ENCODE measurements at regions not wholly inside any gene's neighbourhood (a gene's known extent, or its start where the extent isn't known, plus 50 kb on each side); places are given as distances from the start of the nearest gene placed in this dataset.

DNA sequence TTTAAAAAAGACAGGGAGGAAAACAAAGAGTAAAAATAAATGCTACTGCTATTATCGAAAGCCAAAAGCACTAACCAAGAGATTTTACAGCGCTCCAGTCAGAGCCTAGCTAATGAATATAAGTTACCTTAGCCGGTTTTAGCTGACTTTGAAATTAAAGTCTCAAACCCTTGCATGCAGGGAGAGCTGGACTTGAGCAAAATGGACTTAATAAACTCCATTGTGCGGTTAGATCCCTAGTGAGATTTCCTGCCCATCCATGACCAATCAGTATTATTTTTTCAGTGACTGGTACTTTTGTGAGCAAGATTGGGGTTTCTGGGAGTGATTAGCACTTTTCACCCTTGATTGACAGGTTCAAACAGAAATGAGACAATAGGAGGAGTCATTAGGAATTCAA is 333.4 kb upstream of the ADGRL2 start:
- DNase-seq = no peak

DNA sequence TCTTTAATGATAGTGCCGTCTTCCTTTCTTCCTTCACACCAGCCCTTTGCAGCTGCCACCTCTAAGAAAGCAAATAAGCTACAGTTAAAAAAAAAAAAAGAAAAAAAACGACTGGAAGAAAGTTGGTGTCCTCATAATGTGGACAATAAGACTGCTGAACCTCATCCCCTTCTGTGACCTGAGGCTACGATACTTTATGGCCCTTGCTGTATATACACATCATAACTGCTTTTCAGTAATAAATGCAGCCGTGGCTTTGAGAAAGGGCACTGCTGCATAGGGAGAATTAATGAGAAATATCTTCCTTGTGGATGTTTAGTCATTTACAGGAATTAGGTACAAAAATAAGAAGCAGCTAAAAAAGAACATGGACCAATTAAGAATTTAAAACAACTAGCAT is 333.8 kb upstream of the ADGRL2 start:
- DNase-seq = no peak

DNA sequence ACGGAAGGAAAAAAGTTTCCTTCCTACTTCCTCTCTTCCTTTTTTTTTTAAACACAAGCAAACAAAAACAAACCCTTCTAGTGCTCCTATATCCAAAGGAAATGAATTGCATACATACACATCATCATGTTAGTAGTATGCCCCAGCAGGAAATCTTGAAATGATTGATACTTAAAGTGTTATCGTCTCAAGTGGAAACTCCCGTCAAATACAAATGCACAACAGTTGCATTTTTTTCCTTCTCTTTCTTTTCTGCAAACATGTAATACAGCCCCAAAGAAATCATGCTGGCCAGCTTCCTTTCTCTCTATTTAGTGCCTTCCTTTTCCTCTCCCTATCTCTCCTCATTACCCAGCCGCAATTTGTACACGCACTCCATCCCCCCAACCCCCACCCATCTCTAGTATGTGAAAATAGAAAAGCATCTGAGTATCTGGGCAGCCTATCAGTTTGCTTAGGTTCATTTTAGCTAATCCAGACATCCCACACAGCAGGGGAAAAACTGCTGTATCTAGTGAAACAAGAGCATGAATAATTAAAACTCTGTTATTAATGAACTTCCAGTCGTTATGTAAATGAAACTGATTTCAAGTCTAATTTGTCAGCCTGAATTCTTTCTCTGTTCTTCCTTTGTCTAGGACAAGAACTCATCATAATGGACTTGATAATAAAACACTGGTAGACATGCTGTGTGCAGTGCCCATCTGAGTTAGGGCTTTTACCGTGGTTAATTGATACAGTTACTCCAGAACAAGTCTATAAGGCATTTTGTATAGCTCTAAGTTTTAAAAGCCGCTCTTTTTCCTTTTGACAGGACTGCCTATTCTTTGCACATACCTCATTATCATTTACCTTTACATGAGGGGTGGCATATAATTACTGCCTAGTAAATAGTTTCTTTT is 336.5 kb upstream of the ADGRL2 start:
- DNase-seq = no peak

DNA sequence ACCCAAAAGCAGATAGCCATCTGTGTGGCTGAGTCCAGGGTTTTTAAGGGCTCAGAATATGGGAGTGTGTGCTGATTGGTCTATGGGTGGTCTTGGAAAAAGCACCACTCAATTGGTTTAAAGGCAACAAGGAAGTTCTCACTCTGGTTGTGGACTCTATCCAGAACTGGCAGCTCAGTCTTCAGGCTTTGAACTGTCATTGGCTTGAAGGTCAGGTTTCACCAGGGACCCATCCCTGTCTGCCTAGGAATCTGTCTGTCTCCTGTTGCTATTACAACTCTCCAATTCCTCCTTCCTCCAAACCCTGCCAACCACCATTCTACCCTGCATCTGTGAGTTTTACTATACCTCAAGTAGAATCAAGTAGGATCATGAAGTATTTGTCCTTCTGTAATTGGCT is 341.7 kb upstream of the ADGRL2 start:
- DNase-seq = no peak

DNA sequence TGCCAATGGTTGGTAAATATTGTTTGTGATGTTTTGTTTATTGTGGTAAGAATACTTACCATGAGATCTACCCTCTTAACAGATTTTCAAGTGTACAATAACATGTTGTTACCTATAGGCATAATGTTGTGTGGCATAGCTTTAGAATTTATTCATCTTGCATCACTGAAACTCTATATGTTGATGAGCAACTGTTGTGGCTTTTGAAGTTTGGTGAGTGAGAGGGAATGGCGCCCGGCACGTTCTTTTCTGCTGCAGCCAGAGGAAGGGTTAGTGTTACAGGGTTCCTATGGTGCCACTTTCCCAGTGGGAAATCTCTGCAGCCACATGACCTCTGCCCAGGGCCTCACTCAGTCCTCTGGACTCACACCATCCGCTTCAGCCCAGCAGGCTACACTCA is 342.5 kb upstream of the ADGRL2 start:
- DNase-seq = no peak

DNA sequence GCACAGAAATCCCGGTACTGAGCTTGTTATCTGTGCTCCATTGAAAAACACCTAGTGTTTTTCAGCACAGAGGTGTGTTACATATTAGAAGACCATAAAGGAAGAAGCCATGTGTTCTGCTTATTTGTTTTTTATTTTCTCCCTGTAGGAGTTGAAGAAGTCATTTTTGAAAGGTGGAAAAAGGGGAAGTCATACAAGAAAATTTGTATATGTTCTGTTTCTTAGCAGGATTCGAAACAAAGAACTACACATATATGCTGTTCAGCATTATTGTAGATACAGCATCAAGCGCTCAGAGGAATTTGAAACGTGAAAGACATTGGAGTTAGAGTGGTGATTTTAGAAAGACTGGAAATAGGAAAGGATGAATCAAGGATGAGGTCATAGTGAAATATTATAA is 345.3 kb upstream of the ADGRL2 start:
- no peak for DNase-seq

DNA sequence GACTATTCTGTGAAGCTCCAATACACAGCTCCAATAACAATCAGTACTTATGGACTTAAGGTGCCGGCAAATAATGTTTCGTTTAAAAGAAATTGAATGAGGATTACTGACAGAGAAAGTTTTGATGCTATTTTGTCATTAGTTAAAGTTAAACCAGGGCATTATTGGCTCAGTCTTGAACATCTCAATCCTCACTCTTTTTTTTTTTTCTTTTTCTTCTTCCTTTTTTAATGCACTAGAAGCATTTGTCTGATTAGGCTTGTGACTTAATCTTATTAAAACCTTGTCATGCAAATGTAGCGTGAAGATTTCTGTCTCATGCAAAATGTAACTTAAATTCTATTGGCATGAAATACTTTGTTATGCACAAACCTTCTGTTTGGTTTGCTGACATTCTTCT is 346.8 kb upstream of the ADGRL2 start:
- no peak for DNase-seq

DNA sequence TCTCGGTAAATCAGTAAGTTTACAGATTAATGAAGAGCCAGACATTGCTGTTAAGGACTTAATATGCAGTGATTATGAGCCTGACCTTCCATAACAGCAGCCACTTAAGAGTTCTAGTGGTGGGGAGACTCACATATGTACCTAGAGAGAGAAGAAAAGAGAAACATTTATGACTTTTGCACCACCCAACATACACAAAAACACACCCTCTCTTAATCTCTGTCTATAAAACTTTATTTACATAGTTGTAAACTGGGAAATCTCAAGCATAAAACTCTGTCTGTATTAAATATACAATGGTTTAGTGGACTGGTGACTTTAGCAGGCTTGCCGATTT is 347.4 kb upstream of the ADGRL2 start:
- no peak for DNase-seq

DNA sequence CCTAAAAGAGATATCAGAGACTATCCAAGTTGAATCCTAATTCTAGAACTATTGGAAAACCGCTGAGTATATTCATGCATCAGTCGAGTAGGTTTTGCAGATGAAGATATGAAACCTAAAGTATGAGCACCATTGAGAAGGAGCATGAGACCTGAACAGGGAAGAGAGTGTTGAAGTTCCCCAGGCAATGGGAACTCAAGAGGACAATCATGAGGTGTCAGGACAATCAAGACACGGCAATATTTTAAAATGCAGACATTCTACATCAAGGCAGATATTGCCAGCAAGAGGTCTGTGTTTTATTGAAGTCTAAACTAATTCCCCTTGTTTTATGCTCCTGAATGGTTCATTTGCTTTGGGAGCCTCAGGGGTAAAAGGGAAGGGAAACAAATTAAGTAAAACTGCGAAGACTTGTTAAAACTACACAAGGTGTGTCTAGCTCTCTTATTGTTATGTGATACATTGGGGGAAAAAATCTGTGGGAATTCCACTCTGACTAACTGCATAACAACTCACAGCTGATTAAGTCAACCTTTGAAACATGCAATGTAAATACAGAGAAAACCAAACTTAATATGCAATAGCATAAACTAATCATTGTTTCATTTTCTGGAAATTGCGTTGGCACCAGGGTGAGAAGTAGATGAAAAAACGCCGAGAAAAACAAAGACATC is 347.9 kb upstream of the ADGRL2 start:
- no peak for DNase-seq

DNA sequence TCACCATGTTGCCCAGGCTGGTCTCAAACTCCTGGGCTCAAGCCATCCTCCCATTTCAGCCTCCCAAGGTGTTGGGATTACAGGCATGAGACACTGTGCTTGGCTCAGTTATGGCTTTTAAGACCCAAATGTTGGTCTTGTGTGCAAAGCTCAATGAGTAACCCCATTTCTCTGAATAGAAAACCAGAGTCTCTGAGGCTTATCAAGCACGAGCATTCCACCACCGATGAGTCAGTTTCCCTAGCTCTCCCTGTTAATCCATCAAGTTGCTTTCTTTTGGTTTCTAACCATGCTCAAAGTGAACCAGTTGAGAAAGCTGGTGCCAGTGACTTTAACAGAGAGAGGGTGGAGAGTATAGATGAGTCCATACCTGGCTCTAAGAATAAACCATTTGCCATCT is 350.9 kb upstream of the ADGRL2 start:
- DNase-seq = no peak

DNA sequence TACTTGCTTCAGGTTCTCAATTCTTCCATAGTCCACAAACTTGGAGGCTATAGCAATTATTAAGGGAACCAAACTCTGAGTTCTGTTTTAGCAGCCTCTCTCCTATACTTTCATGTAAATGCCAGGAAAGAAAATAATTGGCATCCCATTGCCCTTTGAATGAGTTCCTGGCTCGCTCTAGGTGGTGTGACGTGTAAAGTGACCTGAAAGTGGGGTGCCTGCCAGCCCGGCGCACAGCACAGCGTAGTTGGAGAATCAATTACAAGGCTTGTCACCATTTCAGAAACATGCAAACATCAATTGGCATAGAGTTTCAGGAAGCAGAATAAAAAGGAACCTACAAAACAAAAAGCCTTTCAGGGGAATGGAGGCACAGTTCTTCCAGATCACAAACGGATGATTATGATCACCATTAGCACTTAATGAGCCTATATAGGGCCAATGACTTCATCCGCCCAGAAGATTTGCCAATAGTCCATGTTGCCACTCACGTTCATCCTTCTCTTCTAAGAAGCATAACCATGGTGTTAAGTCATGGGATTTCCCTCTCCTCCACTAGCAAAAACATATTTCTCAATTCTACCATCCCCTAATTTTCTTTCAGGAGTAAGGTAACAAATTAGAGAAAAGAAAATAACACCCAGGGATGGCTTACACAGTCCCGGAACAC is 354.6 kb upstream of the ADGRL2 start:
- no peak for DNase-seq

DNA sequence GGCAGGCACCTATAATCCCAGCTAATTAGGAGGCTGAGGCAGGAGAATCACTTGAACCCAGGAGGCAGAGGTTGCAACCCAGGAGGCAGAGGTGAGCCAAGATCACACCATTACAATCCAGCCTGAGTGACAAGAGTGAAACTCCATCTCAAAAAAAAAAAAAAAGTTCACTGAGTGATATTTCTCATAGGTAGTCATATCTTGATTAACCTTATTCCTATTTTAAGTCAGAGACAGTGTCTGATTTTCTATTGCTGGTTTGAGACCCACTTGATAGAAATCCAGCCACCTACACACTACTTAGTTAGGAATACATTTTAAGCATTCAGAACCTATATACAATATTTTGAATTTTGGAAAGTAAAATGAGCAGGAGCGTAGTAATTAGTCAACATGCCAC is 357.4 kb upstream of the ADGRL2 start:
- DNase-seq = no peak

DNA sequence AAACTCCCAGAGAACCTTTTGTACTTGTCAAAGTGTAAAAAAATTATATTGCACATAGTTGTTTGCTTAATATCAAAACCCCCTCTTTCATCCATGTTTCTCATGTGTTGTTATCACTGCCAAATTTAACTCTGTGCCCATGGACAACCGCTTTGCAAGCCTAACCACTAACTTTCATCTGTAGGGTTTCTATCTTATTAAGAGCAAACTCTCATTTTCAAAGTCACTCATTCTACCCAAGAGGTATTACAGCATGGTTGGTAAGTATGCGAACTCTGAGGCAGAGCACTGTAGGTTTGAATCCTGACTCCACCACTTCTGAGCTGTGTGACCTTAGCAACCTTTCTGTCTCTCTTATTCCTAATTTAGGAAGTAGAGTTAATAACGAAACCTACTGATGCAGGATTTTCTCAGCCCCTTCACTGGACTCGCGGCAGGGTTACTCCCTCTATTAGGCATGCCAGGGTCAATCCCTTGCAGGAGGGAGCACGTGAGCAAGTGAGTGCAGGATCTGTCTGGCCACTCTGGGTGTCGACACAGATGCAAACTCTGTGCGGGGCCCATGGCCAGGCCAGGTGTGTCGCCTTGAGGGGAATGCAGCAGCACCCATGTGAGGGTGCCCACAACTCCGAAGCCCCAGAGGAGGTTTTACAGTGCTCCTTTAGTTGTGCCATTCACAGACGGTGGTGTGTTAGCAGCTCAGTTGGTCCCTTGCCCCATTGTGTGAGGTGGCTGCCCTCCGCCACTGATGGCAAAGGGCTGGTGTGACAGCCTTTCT is 361.5 kb upstream of the ADGRL2 start:
- DNase-seq = no peak

DNA sequence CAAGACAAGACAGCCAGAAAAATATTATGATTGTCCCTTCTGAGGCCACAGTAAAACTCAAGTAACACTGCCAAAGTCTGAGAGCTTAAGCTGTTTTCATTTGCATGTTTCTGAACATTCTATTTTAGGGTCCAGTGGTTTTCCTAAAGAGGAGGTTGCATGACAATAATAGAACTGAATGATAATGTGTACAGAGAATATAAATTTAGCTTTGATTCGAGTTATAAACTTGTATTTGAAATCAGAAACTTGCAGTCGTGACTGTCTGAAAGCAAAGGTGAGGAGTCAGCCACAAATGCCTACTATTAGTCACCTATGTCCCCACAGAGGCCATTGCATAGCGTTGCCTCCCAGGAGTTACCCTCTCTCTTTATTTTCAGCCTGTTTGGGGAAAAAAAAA is 363.1 kb upstream of the ADGRL2 start:
- no peak for DNase-seq

DNA sequence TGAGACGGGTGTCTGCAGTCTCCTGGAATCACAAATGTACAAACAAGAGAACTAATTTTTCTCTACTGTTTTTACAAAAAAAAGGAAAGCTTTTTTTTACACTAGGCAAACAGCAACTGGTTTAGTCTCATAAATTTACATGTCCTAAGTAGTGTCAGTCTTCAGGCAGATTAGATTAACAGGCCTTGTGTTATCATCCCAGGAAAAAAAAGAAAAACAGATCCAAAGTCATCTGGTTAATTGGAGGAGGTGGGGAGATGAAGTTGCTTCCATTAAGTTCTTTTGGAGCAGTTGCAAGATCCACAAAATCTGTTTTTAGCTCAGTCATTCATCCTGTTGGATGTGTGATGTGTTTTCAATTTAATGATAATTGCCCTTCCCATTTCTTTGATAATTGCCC is 363.5 kb upstream of the ADGRL2 start:
- no peak for DNase-seq

DNA sequence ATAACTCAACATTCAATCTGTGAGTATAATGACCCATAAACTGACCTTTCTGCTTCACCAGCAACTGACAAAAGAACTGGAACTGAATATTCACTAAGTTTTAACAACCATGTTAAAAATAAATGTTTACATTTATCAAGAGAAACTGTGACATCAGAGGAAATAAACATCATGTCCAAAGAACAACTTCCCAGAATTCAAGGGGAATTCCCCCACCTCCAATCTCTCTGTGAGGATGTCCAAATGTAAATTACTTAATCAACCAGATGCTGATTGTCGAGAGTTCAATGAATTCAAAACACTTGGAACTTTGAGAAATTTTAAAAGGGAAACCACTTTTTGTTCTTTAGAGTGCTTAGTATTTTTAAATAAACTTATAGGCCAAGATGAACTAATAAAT is 365.6 kb upstream of the ADGRL2 start:
- no peak for DNase-seq

DNA sequence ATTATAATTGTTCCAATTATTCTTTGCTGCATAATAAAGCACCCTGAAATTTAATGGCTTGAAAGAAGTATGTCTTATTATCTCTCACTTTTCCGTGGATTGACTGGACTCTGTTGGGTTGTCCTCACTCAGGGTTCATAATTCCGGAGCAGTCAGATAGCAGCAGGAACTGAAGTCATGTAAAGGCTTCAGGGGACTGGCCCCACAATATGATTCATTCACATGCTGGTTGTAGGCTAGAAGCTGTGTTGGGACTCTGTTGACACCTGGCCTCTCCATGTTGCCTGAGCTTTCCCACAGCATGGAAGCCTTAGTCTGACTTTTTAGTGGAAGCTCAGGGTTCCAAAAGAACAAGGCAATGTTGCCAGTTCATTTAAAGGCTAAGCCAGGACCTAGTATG is 367.1 kb upstream of the ADGRL2 start:
- DNase-seq = no peak

DNA sequence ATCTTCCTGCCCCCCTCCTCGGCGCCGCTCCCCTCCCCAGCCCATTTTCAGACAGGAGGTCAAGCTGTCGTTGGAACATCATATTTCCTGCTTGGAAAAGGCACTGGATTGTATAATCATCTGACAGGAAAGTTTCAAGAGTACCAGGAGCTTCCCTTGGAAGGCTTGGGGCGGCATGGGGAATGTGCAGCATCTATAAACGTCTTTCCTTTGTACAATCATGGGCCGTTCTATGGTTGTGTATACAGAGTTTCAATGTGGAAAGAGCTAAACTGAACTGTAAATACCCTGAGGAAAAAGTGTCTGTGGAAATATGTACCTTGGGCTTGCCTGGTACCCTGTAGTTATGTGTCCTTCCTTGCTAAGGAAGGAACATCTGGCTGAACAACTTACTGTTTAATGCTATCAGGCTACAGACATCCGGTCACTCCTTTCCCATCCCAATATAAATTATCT is 368.1 kb upstream of the ADGRL2 start:
- DNase-seq = no peak

DNA sequence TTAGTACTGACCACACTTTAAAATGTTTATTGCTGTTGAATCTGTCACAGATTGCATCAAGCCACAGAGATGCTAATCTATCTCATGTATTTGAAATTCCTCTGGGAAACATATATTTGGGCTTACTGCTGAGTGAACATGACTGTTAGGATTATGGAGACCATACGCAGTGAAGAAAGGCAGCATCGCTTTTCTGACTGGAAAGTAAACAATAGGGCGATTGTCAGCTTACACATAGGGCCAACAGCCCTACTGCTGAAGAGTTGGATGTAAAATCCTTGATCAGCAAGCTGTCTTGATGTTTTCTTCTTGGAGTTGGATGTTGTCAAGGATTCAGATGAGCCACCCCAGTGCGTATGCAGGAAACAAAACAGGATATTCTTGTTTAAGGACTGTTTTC is 368.7 kb upstream of the ADGRL2 start:
- DNase-seq = no peak

DNA sequence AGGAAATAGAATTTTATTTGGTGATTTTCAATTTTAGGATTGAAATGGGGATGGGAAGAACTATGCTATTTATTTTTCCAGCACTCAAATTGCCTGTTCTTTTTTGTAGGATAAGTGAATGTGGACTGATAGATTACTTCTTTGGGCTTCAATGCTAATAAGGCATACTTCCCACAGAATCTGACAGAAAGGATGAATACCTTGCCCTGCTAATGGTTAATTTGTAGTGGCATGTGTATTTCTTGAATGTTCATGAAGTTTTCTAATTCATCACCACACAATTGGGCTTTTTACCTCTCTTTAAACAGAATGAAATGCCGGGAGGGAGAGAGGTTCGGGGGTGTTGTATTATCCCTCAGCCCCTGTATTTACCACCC is 369.1 kb upstream of the ADGRL2 start:
- no peak for DNase-seq

DNA sequence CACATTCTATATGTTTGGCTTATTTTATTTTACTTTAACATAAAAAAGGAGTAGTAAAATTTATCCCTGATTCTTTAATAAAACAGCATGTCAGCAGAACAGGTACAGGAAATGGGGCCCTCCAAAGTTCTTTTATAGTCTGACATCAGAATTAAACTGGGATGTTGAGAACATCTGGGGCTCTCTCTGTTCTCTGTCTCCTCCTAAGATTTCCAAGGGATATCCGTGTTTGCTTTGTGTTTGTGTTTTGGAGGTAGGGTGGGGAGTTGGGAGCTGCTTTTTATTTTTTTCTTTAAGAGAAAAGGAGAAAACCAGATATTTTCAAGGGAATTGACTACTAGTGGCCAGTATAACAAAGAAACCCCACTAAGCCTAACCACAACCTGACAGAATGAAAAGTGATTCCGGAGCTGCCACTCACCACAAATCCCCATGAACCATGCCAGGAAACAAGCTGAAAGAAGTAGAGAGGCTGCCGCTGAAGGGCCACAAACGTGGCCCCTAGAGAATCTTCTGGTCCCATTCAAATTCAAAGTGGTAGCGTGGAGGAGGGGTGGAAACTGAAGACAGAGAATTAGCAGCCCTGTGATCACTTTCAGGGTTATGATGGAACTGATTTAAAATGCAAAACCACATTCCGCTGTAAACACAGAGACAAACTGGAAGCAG is 369.6 kb upstream of the ADGRL2 start:
- DNase-seq = no peak

DNA sequence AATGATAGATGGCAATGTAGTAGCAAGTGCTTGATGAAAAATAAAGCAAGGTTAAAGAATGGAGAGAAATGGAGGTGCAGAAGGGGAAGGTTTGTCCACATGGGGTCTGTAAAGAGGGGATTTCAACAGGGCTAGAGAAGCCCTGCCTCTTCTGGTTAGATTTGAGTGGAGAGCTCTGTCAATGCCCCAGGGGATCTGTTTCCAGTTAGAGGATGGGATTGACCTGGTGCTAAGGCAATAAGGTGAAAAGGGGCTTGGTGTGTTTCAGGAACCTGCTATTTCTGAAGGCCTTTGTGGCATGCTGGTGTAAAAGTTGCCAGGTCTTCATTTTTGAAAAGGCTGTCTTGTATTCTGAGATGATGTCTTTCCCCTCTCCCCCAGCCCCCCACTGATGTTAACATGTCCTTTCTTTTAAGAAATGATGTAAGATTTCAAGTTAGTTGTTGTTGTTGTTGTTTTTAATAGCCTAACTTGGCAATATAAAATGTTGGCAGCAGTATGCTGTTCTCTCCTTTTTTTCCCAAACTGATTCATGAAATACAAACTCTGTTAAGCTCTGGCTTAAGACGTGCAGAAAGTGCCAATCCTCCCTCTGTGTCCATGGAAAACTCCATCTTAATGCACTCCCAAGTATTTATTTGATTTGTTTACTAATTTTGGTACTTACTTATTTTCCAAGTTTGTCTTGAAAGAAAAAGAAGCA is 370.3 kb upstream of the ADGRL2 start:
- DNase-seq = no peak

Data from NK-92 treated with Interleukin-12 subunit alpha and Interleukin-12 subunit beta, amount 100 ng/mL, for 24 hours (cell line).